IMR-90 (cell line): ENCODE measurements at regions not wholly inside any gene's neighbourhood (a gene's known extent, or its start where the extent isn't known, plus 50 kb on each side); places are given as distances from the start of the nearest gene placed in this dataset.

Source experiments
- ATAC-seq: fragments of 200-7000 bp; cut with Tn5 transposase; 2 replicates; pipeline ENCODE4 v1.9.1; 2020; ENCODE audit warnings: low read depth, mild to moderate bottlenecking, moderate library complexity
- BruUV-seq: library from RNA; stranded (reverse); fragments of 400-500 nt; replicated peaks from 2 replicates; lab custom pipeline; 2021; lab: Mats Ljungman, UMichigan
- CTCF ChIA-PET: fragments of 300-600 bp; formaldehyde crosslinking; extraction: SDS; loops from one replicate; lab custom pipeline; 2021; ENCODE audit warnings: antibody characterized with exemption; lab: Yijun Ruan, JAX
- POLR2A ChIA-PET: fragments of 300-600 bp; sonication (Branson Sonifier 250); formaldehyde crosslinking; loops from one replicate; lab custom pipeline; 2022; ENCODE audit warnings: antibody characterized with exemption; ENCODE audit not compliant: unreplicated experiment; lab: Charles Lee
- DNase-seq: peaks from one replicate; pipeline ENCODE4 v3.0.0; 2013
- H2AFZ ChIP-seq: replicated peaks from 2 replicates; pipeline ENCODE3; 2013; ENCODE audit warnings: low read length, mild to moderate bottlenecking; ENCODE audit not compliant: poor library complexity
- H2AK5ac ChIP-seq: 2 replicates; pipeline ENCODE4 v1.6.1; 2013; ENCODE audit warnings: low read depth, low read length, inconsistent platforms
- H2AK9ac ChIP-seq: replicated peaks from 2 replicates; pipeline ENCODE3; 2013; ENCODE audit warnings: mild to moderate bottlenecking, low read depth, low read length, moderate library complexity; ENCODE audit not compliant: poor library complexity
- H2BK120ac ChIP-seq: 2 replicates; pipeline ENCODE4 v1.6.1; 2013; ENCODE audit warnings: low read depth, low read length, inconsistent platforms
- H2BK15ac ChIP-seq: 3 replicates; pipeline ENCODE4 v1.6.1; 2013; ENCODE audit warnings: low read depth, low read length, inconsistent platforms
- H2BK20ac ChIP-seq: 2 replicates; pipeline ENCODE4 v1.6.1; 2013; ENCODE audit warnings: low read depth, mild to moderate bottlenecking, inconsistent platforms, low read length, moderate library complexity
- H2BK5ac ChIP-seq: 2 replicates; pipeline ENCODE4 v1.6.1; 2013; ENCODE audit warnings: mild to moderate bottlenecking, low read depth, low read length, inconsistent platforms; ENCODE audit not compliant: poor library complexity, severe bottlenecking
- H3K14ac ChIP-seq: replicated peaks from 2 replicates; pipeline ENCODE4 v1.6.1; 2013; ENCODE audit warnings: low read depth, low read length, inconsistent platforms
- H3K18ac ChIP-seq: 2 replicates; pipeline ENCODE4 v1.6.1; 2013; ENCODE audit warnings: low read depth, low read length, control low read depth
- H3K23ac ChIP-seq: 2 replicates; pipeline ENCODE4 v1.6.1; 2013; ENCODE audit warnings: low read depth, low read length, inconsistent platforms
- H3K27ac ChIP-seq: 2 replicates; pipeline ENCODE4 v1.5.1; 2013; ENCODE audit warnings: mild to moderate bottlenecking, control low read depth, low read length; ENCODE audit not compliant: insufficient read depth
- H3K27me3 ChIP-seq: 2 replicates; pipeline ENCODE4 v1.6.1; 2013; ENCODE audit warnings: low read length; ENCODE audit not compliant: control insufficient read depth, insufficient read depth
- H3K36me3 ChIP-seq: 2 replicates; pipeline ENCODE4 v1.6.1; 2013; ENCODE audit warnings: low read length, mixed read lengths; ENCODE audit not compliant: control insufficient read depth, insufficient read depth
- H3K4ac ChIP-seq: 2 replicates; pipeline ENCODE4 v1.6.1; 2013; ENCODE audit warnings: low read depth, low read length, inconsistent platforms
- H3K4me1 ChIP-seq: 2 replicates; pipeline ENCODE4 v1.6.1; 2013; ENCODE audit warnings: low read length, mixed read lengths; ENCODE audit not compliant: control insufficient read depth, insufficient read depth
- H3K4me2 ChIP-seq: 2 replicates; pipeline ENCODE4 v1.6.1; 2013; ENCODE audit warnings: low read depth, mild to moderate bottlenecking, control low read depth, low read length, moderate library complexity
- H3K4me3 ChIP-seq: 2 replicates; pipeline ENCODE4 v1.5.1; 2013; ENCODE audit warnings: low read depth, mild to moderate bottlenecking, control low read depth, low read length, moderate library complexity; ENCODE audit not compliant: insufficient read depth
- H3K56ac ChIP-seq: 2 replicates; pipeline ENCODE4 v1.6.1; 2013; ENCODE audit warnings: low read length, inconsistent platforms; ENCODE audit not compliant: insufficient read depth; ENCODE audit errors: extremely low read depth
- H3K79me1 ChIP-seq, 2 experiments: 2 replicates each; pipeline ENCODE4 v1.6.1; 2013; ENCODE audit warnings: low read length in 2 of 2, inconsistent platforms in 1 of 2, low read depth in 1 of 2
- H3K9ac ChIP-seq: 2 replicates; pipeline ENCODE4 v1.6.1; 2013; ENCODE audit warnings: low read depth, low read length, control low read depth
- H3K9me1 ChIP-seq: 2 replicates; pipeline ENCODE4 v1.6.1; 2013; ENCODE audit warnings: low read length, inconsistent platforms; ENCODE audit not compliant: insufficient read depth
- H3K9me3 ChIP-seq: 2 replicates; pipeline ENCODE4 v1.6.1; 2013; ENCODE audit warnings: low read length; ENCODE audit not compliant: control insufficient read depth, insufficient read depth
- H4K20me1 ChIP-seq: 2 replicates; pipeline ENCODE4 v1.6.1; 2013; ENCODE audit warnings: low read length, inconsistent platforms; ENCODE audit not compliant: insufficient read depth
- H4K5ac ChIP-seq: 2 replicates; pipeline ENCODE4 v1.6.1; 2013; ENCODE audit warnings: mild to moderate bottlenecking, low read depth, low read length, control low read depth
- H4K8ac ChIP-seq, 2 experiments: 2 replicates each; pipeline ENCODE4 v1.6.1; 2013; ENCODE audit warnings: low read depth in 2 of 2, low read length in 2 of 2, control low read depth in 1 of 2, inconsistent platforms in 1 of 2
- H4K91ac ChIP-seq: 2 replicates; pipeline ENCODE4 v1.6.1; 2013; ENCODE audit warnings: low read depth, low read length, inconsistent platforms; ENCODE audit not compliant: insufficient read depth
- CEBPB ChIP-seq: IDR thresholded peaks from 2 replicates; pipeline ENCODE4 v1.6.1; 2012; ENCODE audit warnings: low read depth, low read length, improper control_type of control experiment
- CHD1 ChIP-seq: IDR thresholded peaks from 2 replicates; pipeline ENCODE4 v1.6.1; 2012; ENCODE audit warnings: low read depth, low read length, improper control_type of control experiment
- ELK1 ChIP-seq: fragments of 150-350 bp; IDR thresholded peaks from 2 replicates; pipeline ENCODE4 v1.6.1; 2016; ENCODE audit warnings: low read depth, mild to moderate bottlenecking, low read length, moderate library complexity, borderline replicate concordance
- FOS ChIP-seq: fragments of 150-350 bp; IDR thresholded peaks from 2 replicates; pipeline ENCODE4 v1.6.1; 2016; ENCODE audit warnings: low read depth, low read length
- MAFK ChIP-seq: IDR thresholded peaks from 2 replicates; pipeline ENCODE4 v1.6.1; 2012; ENCODE audit warnings: low read depth, low read length, improper control_type of control experiment
- POLR2A ChIP-seq: IDR thresholded peaks from 2 replicates; pipeline ENCODE4 v1.6.1; 2012; ENCODE audit warnings: mild to moderate bottlenecking, low read depth, low read length
- RCOR1 ChIP-seq: IDR thresholded peaks from 2 replicates; pipeline ENCODE4 v1.6.1; 2012; ENCODE audit warnings: mild to moderate bottlenecking, low read length, improper control_type of control experiment; ENCODE audit not compliant: insufficient replicate concordance
- RFX5 ChIP-seq: IDR thresholded peaks from 2 replicates; pipeline ENCODE4 v1.8.0; 2012; ENCODE audit warnings: low read depth, mild to moderate bottlenecking, low read length, moderate library complexity
- USF2 ChIP-seq: fragments of 150-350 bp; IDR thresholded peaks from 2 replicates; pipeline ENCODE4 v1.6.1; 2017; ENCODE audit warnings: mild to moderate bottlenecking, antibody characterized with exemption, low read length, low read depth
- WGBS, 2 experiments: methylation state at CpG; one replicate each; pipeline versions ENCODE4 v1.1.5 to v1.1.7; 2013; ENCODE audit warnings: missing lambda C conversion rate in 2 of 2; ENCODE audit not compliant: insufficient read length in 1 of 2; ENCODE audit errors: extremely low coverage in 2 of 2; 5-methylcytosine and 5-hydroxymethylcytosine counted together
- dilution Hi-C: fragments of 300-500 bp; cut with HindIII; formaldehyde crosslinking; loops from one replicate; pipeline ENCODE4 v1.14.3; 2018; ENCODE audit warnings: low sequenced_read_pairs; ENCODE audit not compliant: unreplicated experiment
- in situ Hi-C: fragments of 300-500 bp; cut with MboI; formaldehyde crosslinking; loops from 3 replicates; pipeline ENCODE4 v1.14.3; 2019; ENCODE audit warnings: low sequenced_read_pairs, inconsistent platforms, mixed read lengths
- intact Hi-C: fragments of 100-400 bp; cut with micrococcal nuclease; formaldehyde crosslinking; loops from 2 replicates; pipeline ENCODE4 v1.10.0; 2022
- TF ChIP-seq, protein P1 (sequence below): conservative IDR thresholded peaks from 2 replicates; pipeline ENCODE4 v1.5.1; 2012; ENCODE audit warnings: mild to moderate bottlenecking, low read depth, low read length, improper control_type of control experiment

DNA sequence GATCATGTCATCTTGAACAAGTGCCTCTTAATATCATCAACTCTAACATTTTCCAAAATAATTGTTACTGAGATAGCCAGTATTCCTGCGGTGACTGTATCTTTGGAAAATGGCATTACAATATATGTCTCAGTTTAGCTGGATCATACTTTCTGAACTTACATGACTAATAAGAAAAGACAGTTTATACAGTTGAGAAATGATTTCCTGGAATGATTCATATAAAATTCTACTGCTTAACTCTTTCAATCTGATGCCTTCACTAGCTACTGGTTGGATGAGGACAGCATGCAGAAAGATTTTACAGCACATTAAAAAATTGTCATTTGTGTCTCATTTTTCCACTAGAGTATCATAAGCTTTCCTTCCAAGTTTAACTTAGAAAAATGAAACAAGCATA is 302.1 kb downstream of the PCDH17 start:
- H2AFZ ChIP-seq, result no peak overlapping the region
- no peak overlapping the region for H3K4ac ChIP-seq
- H3K27ac ChIP-seq, result no peak overlapping the region
- H2BK15ac ChIP-seq, result no peak overlapping the region
- TF ChIP-seq CHD1 (no peak), MAFK (no peak), FOS (no peak), USF2 (no peak), CEBPB (no peak), ELK1 (no peak), RCOR1 (no peak), RFX5 (no peak), POLR2A (no peak)
- TF ChIP-seq, protein P1, sequence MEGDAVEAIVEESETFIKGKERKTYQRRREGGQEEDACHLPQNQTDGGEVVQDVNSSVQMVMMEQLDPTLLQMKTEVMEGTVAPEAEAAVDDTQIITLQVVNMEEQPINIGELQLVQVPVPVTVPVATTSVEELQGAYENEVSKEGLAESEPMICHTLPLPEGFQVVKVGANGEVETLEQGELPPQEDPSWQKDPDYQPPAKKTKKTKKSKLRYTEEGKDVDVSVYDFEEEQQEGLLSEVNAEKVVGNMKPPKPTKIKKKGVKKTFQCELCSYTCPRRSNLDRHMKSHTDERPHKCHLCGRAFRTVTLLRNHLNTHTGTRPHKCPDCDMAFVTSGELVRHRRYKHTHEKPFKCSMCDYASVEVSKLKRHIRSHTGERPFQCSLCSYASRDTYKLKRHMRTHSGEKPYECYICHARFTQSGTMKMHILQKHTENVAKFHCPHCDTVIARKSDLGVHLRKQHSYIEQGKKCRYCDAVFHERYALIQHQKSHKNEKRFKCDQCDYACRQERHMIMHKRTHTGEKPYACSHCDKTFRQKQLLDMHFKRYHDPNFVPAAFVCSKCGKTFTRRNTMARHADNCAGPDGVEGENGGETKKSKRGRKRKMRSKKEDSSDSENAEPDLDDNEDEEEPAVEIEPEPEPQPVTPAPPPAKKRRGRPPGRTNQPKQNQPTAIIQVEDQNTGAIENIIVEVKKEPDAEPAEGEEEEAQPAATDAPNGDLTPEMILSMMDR, result no peak
- H4K8ac ChIP-seq, result no peak overlapping the region
- no peak overlapping the region for H2BK120ac ChIP-seq
- H3K4me3 ChIP-seq, result no peak overlapping the region
- no peak overlapping the region for H3K14ac ChIP-seq
- H2AK9ac ChIP-seq, result no peak overlapping the region
- H3K4me1 ChIP-seq, result no peaks in the 10 kb centered on the region
- in situ Hi-C loops, result no loop called here
- no peak overlapping the region for H2AK5ac ChIP-seq
- no peak overlapping the region for H4K91ac ChIP-seq
- H3K9me1 ChIP-seq, result no peaks in the 10 kb centered on the region
- no TSS peak for BruUV-seq
- no CpG with 5 or more reads among the region's 1 CpG for WGBS, 2 experiments
- no peaks in the 10 kb centered on the region for H3K79me1 ChIP-seq
- no peak overlapping the region for H3K9ac ChIP-seq
- H4K20me1 ChIP-seq, result no peaks in the 10 kb centered on the region
- no peak overlapping the region for H2BK5ac ChIP-seq
- no peaks in the 10 kb centered on the region for H3K27me3 ChIP-seq
- H3K18ac ChIP-seq, result no peak overlapping the region
- no peak overlapping the region for H2BK20ac ChIP-seq
- H3K4me2 ChIP-seq, result no peak overlapping the region
- ChIA-PET CTCF (no interaction called here), POLR2A (no interaction called here)
- no peak overlapping the region for H4K5ac ChIP-seq
- DNase-seq (no peak), ATAC-seq (no peak)
- H3K36me3 ChIP-seq, result no peaks in the 10 kb centered on the region
- intact Hi-C loops, result no loop called here
- H3K56ac ChIP-seq, result no peak overlapping the region
- no peak overlapping the region for H3K23ac ChIP-seq
- dilution Hi-C loops, result no loop called here
- H3K9me3 ChIP-seq, result peaks cover 3% of the 10 kb centered on the region; the same call in 1 of the 2 replicates
